H1 (cell line): ENCODE measurements at regions not wholly inside any gene's neighbourhood (a gene's known extent, or its start where the extent isn't known, plus 50 kb on each side); places are given as distances from the start of the nearest gene placed in this dataset.

Source experiments
- CTCF ChIA-PET: fragments of 300-600 bp; sonication (Branson Sonifier 250); formaldehyde crosslinking; loops from one replicate; lab custom pipeline; 2021; ENCODE audit not compliant: partially characterized antibody; lab: Charles Lee
- POLR2A ChIA-PET: fragments of 300-600 bp; sonication (Branson Sonifier 250); formaldehyde crosslinking; loops from one replicate; lab custom pipeline; 2021; ENCODE audit warnings: inconsistent platforms; ENCODE audit not compliant: partially characterized antibody; lab: Charles Lee
- DNase-seq, 2 experiments: peaks; one replicate each; pipeline versions ENCODE4 v3.0.0 to v3.0.0-alpha.2; 2010 to 2022; ENCODE audit warnings: low spot score in 2 of 2, low read depth in 1 of 2, mixed read lengths in 1 of 2
- FAIRE-seq: peaks from 2 replicates; lab custom pipeline; 2011; peaks lifted over from hg19 to GRCh38; lab: Jason Lieb, UNC
- H2AFZ ChIP-seq: 2 replicates; pipeline ENCODE4 v1.8.1; 2012; ENCODE audit warnings: low read length, inconsistent platforms
- H2AK5ac ChIP-seq: 2 replicates; pipeline ENCODE4 v1.6.1; 2013; ENCODE audit warnings: low read depth, low read length
- H2BK120ac ChIP-seq: replicated peaks from 2 replicates; pipeline ENCODE3; 2013; ENCODE audit warnings: low read depth, low read length, inconsistent platforms
- H2BK12ac ChIP-seq: 2 replicates; pipeline ENCODE4 v1.6.1; 2013; ENCODE audit warnings: low read depth, low read length
- H2BK15ac ChIP-seq: 2 replicates; pipeline ENCODE4 v1.6.1; 2013; ENCODE audit warnings: low read length
- H2BK20ac ChIP-seq: 2 replicates; pipeline ENCODE4 v1.6.1; 2013; ENCODE audit warnings: low read length
- H2BK5ac ChIP-seq: 2 replicates; pipeline ENCODE4 v1.6.1; 2013; ENCODE audit warnings: low read depth, low read length
- H3K14ac ChIP-seq: 2 replicates; pipeline ENCODE4 v1.6.1; 2013; ENCODE audit warnings: inconsistent platforms; ENCODE audit not compliant: insufficient read length
- H3K18ac ChIP-seq: 2 replicates; pipeline ENCODE4 v1.6.1; 2013; ENCODE audit warnings: low read length; ENCODE audit errors: extremely low read depth
- H3K23ac ChIP-seq: 2 replicates; pipeline ENCODE4 v1.6.1; 2013; ENCODE audit warnings: inconsistent platforms; ENCODE audit not compliant: insufficient read length
- H3K23me2 ChIP-seq: 2 replicates; pipeline ENCODE4 v1.6.1; 2013; ENCODE audit warnings: low read depth, low read length
- H3K27ac ChIP-seq: 2 replicates; pipeline ENCODE4 v1.6.1; 2011; ENCODE audit warnings: low read depth, low read length, inconsistent platforms
- H3K27me3 ChIP-seq, 4 experiments: replicated peaks in 1 of 4; 1 replicate in 1 of 4; 2 replicates in 3 of 4; pipeline versions ENCODE4 v1.6.1 to v1.8.1; 2011 to 2013; ENCODE audit warnings: low read length in 3 of 4, mild to moderate bottlenecking in 3 of 4, inconsistent platforms in 2 of 4, mixed read lengths in 2 of 4, moderate library complexity in 1 of 4; ENCODE audit not compliant: control insufficient read depth in 3 of 4, insufficient read depth in 3 of 4; ENCODE audit errors: extremely low read depth in 1 of 4
- H3K36me3 ChIP-seq, 4 experiments: 2 replicates each; pipeline versions ENCODE4 v1.6.1 to v1.8.1; 2011 to 2013; ENCODE audit warnings: mild to moderate bottlenecking in 4 of 4, low read length in 3 of 4, moderate library complexity in 2 of 4, control low read depth in 1 of 4, inconsistent platforms in 1 of 4; ENCODE audit not compliant: insufficient read depth in 4 of 4, control insufficient read depth in 2 of 4
- H3K4ac ChIP-seq: replicated peaks from 2 replicates; pipeline ENCODE3; 2013; ENCODE audit warnings: low read length, low read depth, mixed read lengths, inconsistent platforms; ENCODE audit not compliant: insufficient read length
- H3K4me1 ChIP-seq, 4 experiments: replicated peaks in 1 of 4; 1 replicate in 1 of 4; 2 replicates in 3 of 4; pipeline versions ENCODE4 v1.6.1 to v1.8.1; 2011 to 2013; ENCODE audit warnings: low read length in 3 of 4, inconsistent platforms in 2 of 4, mixed read lengths in 1 of 4; ENCODE audit not compliant: insufficient read depth in 4 of 4, control insufficient read depth in 3 of 4
- H3K4me2 ChIP-seq, 2 experiments: 2 replicates each; pipeline versions ENCODE4 v1.6.1 to v1.8.1; 2011 to 2013; ENCODE audit warnings: low read depth in 2 of 2, low read length in 2 of 2, control low read depth in 1 of 2, inconsistent platforms in 1 of 2, mild to moderate bottlenecking in 1 of 2; ENCODE audit not compliant: insufficient read depth in 1 of 2
- H3K4me3 ChIP-seq, 4 experiments: fragments of 200-600, 300-600 bp in 1 of 4; sonication (generic), shearing (Covaris generic), sonication (Bioruptor Twin) in 1 of 4; 2 replicates each; pipeline versions ENCODE4 v1.5.1 to v1.8.1; 2011 to 2016; ENCODE audit warnings: low read length in 4 of 4, low read depth in 3 of 4, control low read depth in 2 of 4, inconsistent platforms in 2 of 4, mild to moderate bottlenecking in 2 of 4, mixed read lengths in 1 of 4, moderate library complexity in 1 of 4; ENCODE audit not compliant: insufficient read depth in 2 of 4; ENCODE audit errors: extremely low read depth in 1 of 4
- H3K56ac ChIP-seq: replicated peaks from 2 replicates; pipeline ENCODE3; 2013; ENCODE audit warnings: low read depth, mild to moderate bottlenecking, mixed read lengths, low read length, inconsistent platforms; ENCODE audit not compliant: insufficient read length
- H3K79me1 ChIP-seq: 2 replicates; pipeline ENCODE4 v1.6.1; 2013; ENCODE audit warnings: low read depth, low read length, control low read depth
- H3K79me2 ChIP-seq, 2 experiments: 2 replicates each; pipeline versions ENCODE4 v1.6.1 to v1.8.1; 2012 to 2013; ENCODE audit warnings: low read length in 2 of 2, mild to moderate bottlenecking in 2 of 2, inconsistent platforms in 1 of 2; ENCODE audit not compliant: insufficient read depth in 2 of 2, control insufficient read depth in 1 of 2
- H3K9ac ChIP-seq, 4 experiments: replicated peaks in 1 of 4; 1 replicate in 1 of 4; 2 replicates in 3 of 4; pipeline versions ENCODE4 v1.6.1 to v1.8.1; 2011 to 2013; ENCODE audit warnings: low read depth in 3 of 4, low read length in 3 of 4, control low read depth in 2 of 4, mild to moderate bottlenecking in 2 of 4, moderate library complexity in 2 of 4, inconsistent platforms in 1 of 4; ENCODE audit errors: extremely low read depth in 1 of 4
- H3K9me3 ChIP-seq, 2 experiments: 2 replicates each; pipeline versions ENCODE4 v1.6.1 to v1.8.1; 2012 to 2013; ENCODE audit warnings: mild to moderate bottlenecking in 2 of 2, moderate library complexity in 2 of 2, control low read depth in 1 of 2, inconsistent platforms in 1 of 2, low read depth in 1 of 2, low read length in 1 of 2, mixed read lengths in 1 of 2; ENCODE audit not compliant: insufficient read depth in 2 of 2
- H4K20me1 ChIP-seq, 2 experiments: replicated peaks in 1 of 2; 2 replicates each; pipeline versions ENCODE3 to v1.8.1; 2011 to 2013; ENCODE audit warnings: inconsistent platforms in 2 of 2, low read length in 2 of 2, mild to moderate bottlenecking in 1 of 2; ENCODE audit not compliant: insufficient read depth in 2 of 2, control insufficient read depth in 1 of 2
- H4K5ac ChIP-seq: 2 replicates; pipeline ENCODE4 v1.6.1; 2013; ENCODE audit warnings: low read length, low read depth, mixed read lengths, inconsistent platforms; ENCODE audit not compliant: insufficient read length
- H4K8ac ChIP-seq: 2 replicates; pipeline ENCODE4 v1.8.0; 2013; ENCODE audit warnings: mild to moderate bottlenecking, moderate library complexity, low read length, inconsistent platforms; ENCODE audit not compliant: insufficient read depth; ENCODE audit errors: extremely low read depth
- H4K91ac ChIP-seq: replicated peaks from 2 replicates; pipeline ENCODE3; 2013; ENCODE audit warnings: low read length, mixed read lengths, inconsistent platforms; ENCODE audit not compliant: insufficient read length
- BRCA1 ChIP-seq: IDR thresholded peaks from 2 replicates; pipeline ENCODE4 v1.6.1; 2012; ENCODE audit warnings: low read depth, low read length, improper control_type of control experiment
- CHD2 ChIP-seq: IDR thresholded peaks from 2 replicates; pipeline ENCODE4 v1.6.1; 2012; ENCODE audit warnings: low read length, improper control_type of control experiment
- NANOG ChIP-seq: IDR thresholded peaks from 2 replicates; pipeline ENCODE4 v1.6.1; 2011; ENCODE audit warnings: low read length, low read depth, mild to moderate bottlenecking, inconsistent platforms; ENCODE audit not compliant: insufficient read depth, poor library complexity, severe bottlenecking
- NRF1 ChIP-seq: IDR thresholded peaks from 2 replicates; pipeline ENCODE4 v1.6.1; 2011; ENCODE audit warnings: mild to moderate bottlenecking, low read depth, low read length, improper control_type of control experiment
- RAD21 ChIP-seq, 2 experiments: IDR thresholded peaks in 1 of 2; conservative IDR thresholded peaks in 1 of 2; 2 replicates each; pipeline ENCODE4 v1.6.1; 2011; ENCODE audit warnings: low read depth in 2 of 2, low read length in 2 of 2, improper control_type of control experiment in 1 of 2, inconsistent platforms in 1 of 2, mild to moderate bottlenecking in 1 of 2, moderate library complexity in 1 of 2
- SAP30 ChIP-seq: fragments of 300-600 bp; sonication (generic); IDR thresholded peaks from 2 replicates; pipeline ENCODE4 v1.7.1; 2012; ENCODE audit warnings: low read length, moderate library complexity, mild to moderate bottlenecking, inconsistent platforms; ENCODE audit not compliant: insufficient read depth, insufficient replicate concordance
- SIN3A ChIP-seq, 2 experiments: IDR thresholded peaks in 1 of 2; conservative IDR thresholded peaks in 1 of 2; 2 replicates each; pipeline ENCODE4 v1.6.1; 2011 to 2012; ENCODE audit warnings: low read length in 2 of 2, improper control_type of control experiment in 1 of 2, low read depth in 1 of 2, mild to moderate bottlenecking in 1 of 2
- SP4 ChIP-seq: IDR thresholded peaks from 2 replicates; pipeline ENCODE4 v1.6.1; 2012; ENCODE audit warnings: low read length, inconsistent platforms
- SRF ChIP-seq: IDR thresholded peaks from 2 replicates; pipeline ENCODE4 v1.6.1; 2011; ENCODE audit warnings: mild to moderate bottlenecking, low read depth, low read length, moderate library complexity
- SUZ12 ChIP-seq: fragments of 200-600 bp; sonication (generic); IDR thresholded peaks from 2 replicates; pipeline ENCODE4 v1.6.1; 2012; ENCODE audit warnings: mild to moderate bottlenecking, inconsistent platforms, low read length, moderate library complexity, mixed read lengths
- TAF7 ChIP-seq: optimal IDR thresholded peaks from 2 replicates; pipeline ENCODE3; 2011; ENCODE audit warnings: low read depth, mild to moderate bottlenecking, inconsistent platforms, low read length, moderate library complexity, borderline replicate concordance
- USF2 ChIP-seq: IDR thresholded peaks from 2 replicates; pipeline ENCODE4 v1.6.1; 2011; ENCODE audit warnings: low read length, improper control_type of control experiment
- WGBS, 2 experiments: shearing (Covaris generic) in 1 of 2; methylation state at CpG; one replicate each; pipeline versions ENCODE4 v1.1.6 to v1.1.7; 2013 to 2015; ENCODE audit warnings: low lambda C conversion rate in 2 of 2, mixed read lengths in 2 of 2, inconsistent platforms in 1 of 2, low coverage in 1 of 2, missing lambda C conversion rate in 1 of 2; ENCODE audit not compliant: insufficient replicate concordance in 2 of 2, insufficient coverage in 1 of 2, insufficient read length in 1 of 2; ENCODE audit errors: extremely low coverage in 1 of 2, missing lambda C conversion rate in 1 of 2; 5-methylcytosine and 5-hydroxymethylcytosine counted together

GRCh38 chr4:129415004-129415403, 319.1 kb downstream of the C4orf33 start:
- Histone ChIP-seq H3K4me2 (no peak overlapping the region), H3K4me1 (no peaks in the 10 kb centered on the region), H3K18ac (no peak overlapping the region), H3K4ac (no peak overlapping the region), H2BK20ac (no peak overlapping the region), H3K4me3 (no peak overlapping the region), H4K8ac (no peak overlapping the region), H3K79me2 (no peaks in the 10 kb centered on the region), H2AK5ac (no peak overlapping the region), H2BK12ac (no peak overlapping the region), H2AFZ (no peak overlapping the region)
- CTCF ChIA-PET: interaction anchor here (0.9 kb wide), 1 partner anchor 15 kb away, joined by 4 read pairs; no protein-coding TSS in a partner anchor
- POLR2A ChIA-PET: no interaction called here
- TF ChIP-seq SAP30: no peak
- TF ChIP-seq CHD2: no peak
- no peak for TF ChIP-seq USF2
- no peak for TF ChIP-seq BRCA1
- TF ChIP-seq NRF1: no peak
- TF ChIP-seq SRF: no peak
- TF ChIP-seq SUZ12: no peak
- no peak for TF ChIP-seq SP4
- no peak for TF ChIP-seq RAD21 (IDR thresholded peaks at IDR 0.05 in 1 of 2, conservative IDR thresholded peaks at IDR 0.05 in 1 of 2; ENCODE audit: low read depth in 2 of 2, low read length in 2 of 2)
- TF ChIP-seq SIN3A (conservative IDR thresholded peaks at IDR 0.05 in 1 of 2, IDR thresholded peaks at IDR 0.05 in 1 of 2; ENCODE audit: low read depth in 1 of 2, low read length in 2 of 2): no peak
- TF ChIP-seq TAF7: no peak
- TF ChIP-seq NANOG: no peak
- TF ChIP-seq, all 59 proteins: peak for 0
- no peak overlapping the region for H2BK120ac ChIP-seq
- no peak for DNase-seq
- no peak overlapping the region for H3K56ac ChIP-seq
- no peak overlapping the region for H4K5ac ChIP-seq
- H3K14ac ChIP-seq: no peak overlapping the region
- no peak overlapping the region for H2BK5ac ChIP-seq
- no peaks in the 10 kb centered on the region for H3K27me3 ChIP-seq
- H3K23me2 ChIP-seq: no peaks in the 10 kb centered on the region
- H2BK15ac ChIP-seq: no peak overlapping the region
- no peaks in the 10 kb centered on the region for H3K36me3 ChIP-seq
- H3K79me1 ChIP-seq: no peaks in the 10 kb centered on the region
- no peaks in the 10 kb centered on the region for H3K9me3 ChIP-seq
- no peak overlapping the region for H3K23ac ChIP-seq
- no peak overlapping the region for H3K27ac ChIP-seq
- no peaks in the 10 kb centered on the region for H4K20me1 ChIP-seq
- H4K91ac ChIP-seq: no peak overlapping the region
- WGBS, 2 experiments: 97% methylated on average over 1 of the region's 1 CpG; no CpG with 5 or more reads in 1 of the 2 experiments
- H3K9ac ChIP-seq: no peak overlapping the region
- no peak for FAIRE-seq
